ENCODE measurements at regions not wholly inside any gene's neighbourhood (a gene's known extent, or its start where the extent isn't known, plus 50 kb on each side); places are given as distances from the start of the nearest gene placed in this dataset.
A peak's percentile ranks its signal among the peaks of the same experiment; 100 is the strongest.

DNA sequence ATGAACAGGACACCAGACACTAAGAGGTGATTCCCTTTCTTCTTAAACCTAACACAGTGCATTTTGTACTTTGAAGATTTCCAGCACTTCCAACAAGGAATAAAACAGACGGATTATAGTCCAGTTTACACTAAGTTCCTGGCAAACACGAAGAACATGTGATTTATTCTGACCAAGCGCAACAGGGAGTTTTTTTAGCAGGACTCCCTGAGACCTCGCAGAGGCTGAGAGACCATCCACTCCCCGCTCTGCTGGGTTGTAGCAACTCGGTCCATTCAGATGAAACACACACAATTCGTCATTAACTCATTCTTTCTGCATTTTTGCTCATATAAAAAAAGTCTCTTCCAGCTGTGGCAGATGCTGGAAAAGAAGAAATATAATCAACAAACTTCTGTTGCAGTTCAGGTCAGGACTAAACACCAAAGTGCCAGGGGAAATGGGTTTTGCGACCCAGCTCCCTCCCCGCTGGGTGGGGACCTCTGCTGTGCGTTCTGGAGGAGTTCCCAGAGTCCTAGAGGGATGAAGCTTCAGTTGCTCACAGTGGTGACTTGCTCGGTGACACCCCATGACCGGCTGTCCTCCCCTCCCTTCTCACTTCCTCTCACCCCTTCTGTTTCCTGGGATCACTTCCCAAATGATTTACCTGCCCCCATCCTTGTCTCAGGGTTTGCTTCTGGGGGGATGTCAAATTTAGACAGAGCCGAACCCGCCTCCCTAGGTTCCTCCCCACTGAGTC is 52.5 kb downstream of the KCNF1 start:
- DNase-seq (ENCODE audit: low read depth, low spot score) = peak; percentile 61

- DNase-seq (ENCODE audit: low read depth, low spot score) = no peak
Measured at GRCh38 chr2:10965241-10965843, 53.6 kb downstream of the KCNF1 start.

DNA sequence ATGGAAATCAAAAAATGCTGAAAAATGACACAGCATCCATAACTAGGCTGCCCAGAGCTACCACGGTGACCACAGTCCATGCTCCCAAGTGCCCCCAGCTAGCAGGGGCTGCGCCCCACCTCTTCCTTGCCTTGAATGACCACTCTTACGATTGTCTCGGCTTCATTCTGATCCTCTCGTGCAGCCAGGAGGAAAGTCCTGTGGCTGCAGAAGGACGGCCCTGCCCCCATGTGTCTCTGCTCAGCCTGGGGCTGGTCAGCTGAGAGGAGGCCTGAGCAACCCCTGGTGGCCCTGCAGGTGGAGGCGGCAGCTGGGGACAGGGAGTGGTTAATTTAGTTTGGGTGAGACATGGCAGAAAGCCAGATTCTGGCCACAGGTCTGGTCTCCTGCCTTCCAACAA is 54.3 kb downstream of the KCNF1 start:
- DNase-seq (ENCODE audit: low read depth, low spot score) = no peak

- no peak for DNase-seq (ENCODE audit: low read depth, low spot score)
Measured at GRCh38 chr2:10966741-10967140, 55.0 kb downstream of the KCNF1 start.

DNA sequence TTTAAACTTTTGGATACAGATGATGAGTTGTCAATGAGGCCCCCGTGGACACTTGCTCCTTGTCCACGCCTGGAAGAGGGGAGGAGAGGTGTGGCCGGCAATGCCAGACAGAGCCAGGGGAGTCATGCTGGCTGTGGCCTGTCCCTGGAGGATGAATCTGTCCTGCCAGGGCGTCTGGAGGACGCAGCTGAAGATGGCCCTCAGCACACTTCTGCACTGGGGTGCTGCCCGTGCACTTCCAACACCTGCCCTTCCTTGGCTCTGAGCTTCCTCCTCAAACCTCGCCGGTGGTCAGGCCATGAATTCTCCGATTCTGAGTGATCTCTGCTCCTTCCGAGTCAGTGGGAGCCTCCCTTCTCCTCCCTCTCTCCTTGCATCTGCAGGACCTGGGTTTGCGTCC is 56.4 kb downstream of the KCNF1 start:
- no peak for DNase-seq (ENCODE audit: low read depth, low spot score)

- no peak for DNase-seq (ENCODE audit: low read depth, low spot score)
Measured at GRCh38 chr2:10970666-10971065, 58.9 kb downstream of the KCNF1 start.

- DNase-seq (ENCODE audit: low read depth, low spot score) = no peak
Measured at GRCh38 chr2:10971161-10971887, 59.6 kb downstream of the KCNF1 start.

- no peak for DNase-seq (ENCODE audit: low read depth, low spot score)
Measured at GRCh38 chr2:10971888-10972260, 60.1 kb downstream of the KCNF1 start.

DNA sequence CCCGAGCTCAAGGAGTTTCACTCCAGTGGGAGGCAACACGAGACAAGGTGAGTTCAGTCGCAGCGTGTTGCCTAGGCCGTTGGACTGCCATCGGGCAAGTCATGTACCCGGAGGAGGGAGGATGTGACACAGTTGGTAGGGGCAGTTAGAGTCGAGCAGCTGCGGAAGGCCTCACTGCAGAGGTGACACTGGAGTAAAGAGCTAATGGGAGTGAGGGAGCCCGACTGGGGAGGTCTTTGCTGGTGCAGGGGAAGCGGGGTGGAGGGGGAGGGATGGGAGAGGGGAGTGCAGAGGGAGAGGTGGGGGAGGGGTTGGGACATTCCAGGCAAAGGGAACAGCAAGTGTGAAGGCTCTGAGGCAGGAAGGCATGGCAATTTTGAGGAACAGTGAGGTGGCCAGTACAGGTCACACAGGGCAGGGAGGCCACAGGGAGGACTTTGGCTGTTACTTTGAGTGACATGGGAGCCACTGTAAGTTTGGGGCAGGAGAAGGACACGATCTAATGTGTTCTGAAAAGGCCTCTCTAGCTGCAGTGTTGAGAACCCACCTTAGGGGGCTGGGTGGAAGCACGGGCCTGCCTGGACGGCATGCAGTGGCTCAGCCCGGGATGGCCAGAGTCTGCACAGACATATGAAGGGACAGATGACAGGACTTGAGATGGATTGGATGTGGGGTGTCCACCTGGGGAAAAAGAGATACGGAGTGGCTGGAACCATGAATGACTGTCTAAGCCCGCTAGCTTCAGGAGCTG is 61.1 kb downstream of the KCNF1 start:
- DNase-seq (ENCODE audit: low read depth, low spot score) = no peak

- no peak for DNase-seq (ENCODE audit: low read depth, low spot score)
Measured at GRCh38 chr2:10973766-10974165, 62.0 kb downstream of the KCNF1 start.

DNA sequence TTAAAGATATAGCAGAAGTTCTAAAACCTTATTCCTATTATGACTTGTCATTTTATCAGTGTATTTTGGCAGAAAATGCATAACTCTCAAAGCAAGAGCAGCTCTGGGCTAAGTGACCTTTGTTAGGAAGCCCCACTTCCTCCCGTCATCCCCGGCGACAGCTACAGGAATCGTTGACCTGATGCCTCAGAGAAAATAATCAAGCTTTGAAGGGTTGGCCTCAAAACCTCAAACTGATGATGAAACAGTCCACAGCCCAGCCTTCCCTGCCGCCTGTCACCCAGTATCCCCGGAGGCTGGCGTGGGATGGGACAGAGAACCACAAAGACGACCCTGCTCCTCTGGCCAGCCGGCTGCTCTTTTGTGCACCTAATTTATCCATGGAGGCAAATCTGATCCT is 65.3 kb downstream of the KCNF1 start:
- no peak for DNase-seq (ENCODE audit: low read depth, low spot score)

GRCh38 chr2:10977621-10978020 is 65.9 kb downstream of the KCNF1 start:
- DNase-seq (ENCODE audit: low read depth, low spot score) = no peak

GRCh38 chr2:10978090-10978670 is 66.4 kb downstream of the KCNF1 start:
- DNase-seq (ENCODE audit: low read depth, low spot score) = no peak

- DNase-seq (ENCODE audit: low read depth, low spot score) = no peak
Measured at GRCh38 chr2:10980071-10980470, 68.3 kb downstream of the KCNF1 start.

DNA sequence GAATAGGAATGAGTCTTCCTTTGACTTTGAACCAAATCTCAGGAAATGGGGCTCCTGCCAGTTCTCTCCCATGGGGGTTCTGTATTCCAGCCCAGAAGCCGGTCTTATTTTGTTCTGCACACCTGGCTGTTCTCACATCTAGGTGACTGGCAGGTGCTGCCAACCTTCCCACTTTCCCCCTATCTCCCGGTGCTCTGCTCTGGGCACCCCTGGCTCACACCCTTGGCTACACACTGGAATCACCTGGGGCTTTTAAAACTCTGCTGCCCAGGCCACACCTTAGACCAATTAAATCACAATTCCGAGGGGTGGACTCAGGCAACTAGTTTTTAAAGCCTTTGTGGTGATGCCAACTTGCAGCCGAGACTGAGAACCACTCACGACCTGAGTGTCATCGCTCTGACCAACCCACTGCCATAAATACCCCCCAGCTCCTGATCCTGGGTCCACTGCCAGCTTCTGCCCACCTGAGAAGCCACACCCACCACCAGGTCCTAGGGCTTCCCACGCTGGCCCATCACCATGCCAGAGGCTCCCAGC is 69.2 kb downstream of the KCNF1 start:
- no peak for DNase-seq (ENCODE audit: low read depth, low spot score)

- DNase-seq (ENCODE audit: low read depth, low spot score) = no peak
Measured at GRCh38 chr2:10981451-10981850, 69.7 kb downstream of the KCNF1 start.

DNA sequence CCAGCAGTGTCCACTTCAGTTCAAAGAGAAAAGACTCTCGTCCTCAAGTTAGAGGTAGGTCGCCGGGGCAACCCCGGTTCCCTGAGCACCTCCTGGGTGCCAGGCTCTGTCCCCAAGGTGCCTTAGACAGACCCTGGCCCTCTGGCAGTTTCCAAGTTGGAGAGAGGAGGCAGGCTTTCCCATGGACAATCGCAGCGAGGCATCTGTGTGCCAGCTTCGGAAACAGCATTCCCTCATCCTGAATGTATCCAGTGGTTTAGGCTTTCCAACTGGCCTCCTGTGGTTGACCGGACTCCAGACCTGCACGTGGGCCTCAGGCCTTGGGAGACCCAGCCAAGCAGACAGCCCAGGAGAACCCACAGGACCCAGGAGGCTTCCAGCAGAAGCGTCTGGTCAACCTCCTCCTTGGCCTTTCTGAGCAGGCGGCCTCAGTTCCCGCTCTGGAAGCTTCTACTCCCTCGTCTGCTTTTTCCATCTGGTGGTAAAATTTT is 70.3 kb downstream of the KCNF1 start:
- no peak for DNase-seq (ENCODE audit: low read depth, low spot score)

GRCh38 chr2:10982931-10983701 is 71.4 kb downstream of the KCNF1 start:
- no peak for DNase-seq (ENCODE audit: low read depth, low spot score)

- DNase-seq (ENCODE audit: low read depth, low spot score) = no peak
Measured at GRCh38 chr2:10983711-10984110, 72.0 kb downstream of the KCNF1 start.

DNA sequence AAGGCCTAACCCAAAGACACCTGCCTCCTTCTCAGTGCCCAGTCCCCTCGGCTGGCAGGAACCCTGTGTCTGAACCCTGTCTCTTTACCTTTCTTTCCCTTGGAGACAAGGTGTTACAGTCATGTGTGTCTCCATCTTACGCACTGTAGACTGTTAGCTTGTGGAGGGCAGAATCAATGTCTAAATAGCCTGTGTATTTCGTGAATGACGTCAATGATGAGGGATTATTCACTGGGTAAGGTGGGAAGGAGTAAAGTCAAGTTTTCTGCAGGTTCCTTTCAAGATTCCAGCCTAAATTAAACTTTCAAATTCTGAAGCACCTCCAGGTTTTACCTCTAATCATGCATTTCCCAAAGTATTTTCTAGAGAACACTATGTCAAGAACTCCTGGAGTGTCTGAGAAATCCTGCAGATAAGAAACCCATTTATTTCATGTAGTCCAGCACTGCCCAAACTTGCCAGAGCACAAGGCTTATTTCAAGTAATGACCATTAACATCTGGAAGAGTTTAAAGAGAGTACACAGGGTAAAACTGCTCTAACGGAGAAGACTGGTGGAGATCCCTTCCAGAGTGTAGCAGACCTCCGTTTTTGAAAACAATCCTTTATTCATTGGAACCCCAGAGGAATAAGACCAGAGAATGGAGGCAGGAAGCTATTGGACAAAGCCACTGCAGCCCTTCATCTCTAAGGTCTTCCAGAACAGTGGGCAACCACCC is 72.8 kb downstream of the KCNF1 start:
- DNase-seq (ENCODE audit: low read depth, low spot score) = no peak

Data from smooth muscle cell of the brain vasculature (primary cell).